HCT116 (cell line): ENCODE measurements at regions not wholly inside any gene's neighbourhood (a gene's known extent, or its start where the extent isn't known, plus 50 kb on each side); places are given as distances from the start of the nearest gene placed in this dataset.

ENCODE experiments used
- ATAC-seq: fragments of 200-7000 bp; cut with Tn5 transposase; 2 replicates; pipeline ENCODE4 v1.9.1; 2020; ENCODE audit warnings: mild to moderate bottlenecking, moderate library complexity
- BruUV-seq: library from RNA; stranded (reverse); fragments of 400-500 nt; replicated peaks from 2 replicates; lab custom pipeline; 2021; lab: Mats Ljungman, UMichigan
- CTCF ChIA-PET: fragments of 300-600 bp; sonication (Branson Sonifier 250); formaldehyde crosslinking; loops from one replicate; lab custom pipeline; 2021; ENCODE audit warnings: antibody characterized with exemption; lab: Charles Lee
- POLR2A ChIA-PET: fragments of 300-600, 350-600 bp; sonication (Branson Sonifier 250); formaldehyde crosslinking; loops from one replicate; lab custom pipeline; 2021; ENCODE audit warnings: antibody characterized with exemption; lab: Charles Lee
- RAD21 ChIA-PET, 2 experiments: fragments of 300-600 bp; sonication (Branson Sonifier 250); formaldehyde crosslinking; loops; one replicate each; lab custom pipeline; 2023; ENCODE audit warnings: low total read pairs in 2 of 2; ENCODE audit not compliant: uncharacterized antibody in 2 of 2, unreplicated experiment in 2 of 2, low non-redundant PET in 1 of 2; lab: Charles Lee
- DNase-seq: peaks from one replicate; pipeline ENCODE4 v3.0.0-alpha.2; 2010; ENCODE audit warnings: low read depth, low spot score
- H2AFZ ChIP-seq: fragments of 200-600 bp; shearing (Covaris generic), sonication (generic); 2 replicates; pipeline ENCODE4 v1.6.1; 2017; ENCODE audit warnings: low read depth, mixed run types, mixed read lengths, antibody characterized with exemption, low read length; ENCODE audit not compliant: poor library complexity, severe bottlenecking
- H3K27ac ChIP-seq: 2 replicates; pipeline ENCODE4 v1.5.1; 2012; ENCODE audit warnings: low read depth, low read length
- H3K27me3 ChIP-seq: fragments of 200-600 bp; sonication (generic); 2 replicates; pipeline ENCODE4 v1.6.1; 2016; ENCODE audit warnings: mixed run types, low read length, mixed read lengths; ENCODE audit not compliant: insufficient read depth
- H3K36me3 ChIP-seq, 2 experiments: fragments of 200-500 bp in 1 of 2; fragments of 200-600 bp in 1 of 2; sonication (Bioruptor generic) in 1 of 2; sonication (generic) in 1 of 2; 2 replicates each; pipeline versions ENCODE4 v1.5.1 to v1.6.1; 2014 to 2016; ENCODE audit warnings: low read length in 2 of 2, inconsistent platforms in 1 of 2, mixed read lengths in 1 of 2, mixed run types in 1 of 2; ENCODE audit not compliant: insufficient read depth in 2 of 2, control insufficient read depth in 1 of 2
- H3K4me1 ChIP-seq, 2 experiments: fragments of 200-600 bp in 1 of 2; sonication (generic) in 1 of 2; 2 replicates each; pipeline versions ENCODE4 v1.5.1 to v1.6.1; 2012 to 2017; ENCODE audit warnings: low read length in 2 of 2, inconsistent platforms in 1 of 2, mild to moderate bottlenecking in 1 of 2, mixed read lengths in 1 of 2, mixed run types in 1 of 2, moderate library complexity in 1 of 2; ENCODE audit not compliant: insufficient read depth in 2 of 2, control insufficient read depth in 1 of 2
- H3K4me2 ChIP-seq: fragments of 200-600 bp; sonication (generic); 2 replicates; pipeline ENCODE4 v1.6.1; 2017; ENCODE audit warnings: mixed run types, low read length, mixed read lengths
- H3K4me3 ChIP-seq, 2 experiments: fragments of 200-600 bp in 1 of 2; sonication (generic) in 1 of 2; replicated peaks in 1 of 2; 2 replicates each; pipeline ENCODE4 v1.5.1; 2011 to 2016; ENCODE audit warnings: low read length in 2 of 2, control low read depth in 1 of 2, low read depth in 1 of 2, mild to moderate bottlenecking in 1 of 2, mixed read lengths in 1 of 2, mixed run types in 1 of 2
- H3K79me2 ChIP-seq: fragments of 200-600 bp; sonication (generic); 2 replicates; pipeline ENCODE4 v1.6.1; 2017; ENCODE audit warnings: mild to moderate bottlenecking, mixed run types, low read length, moderate library complexity, mixed read lengths; ENCODE audit not compliant: insufficient read depth
- H3K9ac ChIP-seq: fragments of 200-600 bp; sonication (generic); 2 replicates; pipeline ENCODE4 v1.6.1; 2016; ENCODE audit warnings: low read length, mixed read lengths
- H3K9me2 ChIP-seq: fragments of 200-600 bp; sonication (generic), shearing (Covaris generic); 2 replicates; pipeline ENCODE4 v1.6.1; 2017; ENCODE audit warnings: mixed run types, mild to moderate bottlenecking, moderate library complexity; ENCODE audit not compliant: insufficient read depth
- H3K9me3 ChIP-seq, 2 experiments: fragments of 200-500 bp in 1 of 2; fragments of 200-600 bp in 1 of 2; sonication (Bioruptor generic) in 1 of 2; sonication (generic) in 1 of 2; 2 replicates each; pipeline ENCODE4 v1.6.1; 2014 to 2017; ENCODE audit warnings: low read length in 2 of 2, mixed read lengths in 2 of 2, inconsistent platforms in 1 of 2, low read depth in 1 of 2, mild to moderate bottlenecking in 1 of 2, mixed run types in 1 of 2, moderate library complexity in 1 of 2; ENCODE audit not compliant: control insufficient read depth in 1 of 2, insufficient read depth in 1 of 2
- H4K20me1 ChIP-seq: fragments of 200-600 bp; sonication (generic), shearing (Covaris generic); 2 replicates; pipeline ENCODE4 v1.6.1; 2017; ENCODE audit warnings: mixed run types, mild to moderate bottlenecking, moderate library complexity; ENCODE audit not compliant: insufficient read depth
- ATF3 ChIP-seq: IDR thresholded peaks from 2 replicates; pipeline ENCODE4 v1.6.1; 2012
- CBX3 ChIP-seq: IDR thresholded peaks from 2 replicates; pipeline ENCODE4 v1.6.1; 2012; ENCODE audit warnings: low read depth
- CTCF ChIP-seq, 3 experiments: fragments of 200-600 bp in 1 of 3; sonication (generic) in 1 of 3; IDR thresholded peaks in 2 of 3; conservative IDR thresholded peaks in 1 of 3; 2 replicates each; pipeline ENCODE4 v1.5.1; 2012 to 2017; ENCODE audit warnings: low read depth in 2 of 3, low read length in 2 of 3, antibody characterized with exemption in 1 of 3, borderline replicate concordance in 1 of 3, control low read depth in 1 of 3, mild to moderate bottlenecking in 1 of 3, mixed read lengths in 1 of 3, mixed run types in 1 of 3, moderate library complexity in 1 of 3; ENCODE audit not compliant: insufficient read depth in 1 of 3
- EGR1 ChIP-seq: IDR thresholded peaks from 2 replicates; pipeline ENCODE4 v1.6.1; 2012; ENCODE audit warnings: low read depth
- ELF1 ChIP-seq: IDR thresholded peaks from 2 replicates; pipeline ENCODE4 v1.6.1; 2012; ENCODE audit warnings: low read depth, borderline replicate concordance
- FOSL1 ChIP-seq: IDR thresholded peaks from 2 replicates; pipeline ENCODE4 v1.6.1; 2012; ENCODE audit warnings: low read depth
- JUND ChIP-seq: IDR thresholded peaks from 2 replicates; pipeline ENCODE4 v1.6.1; 2012
- MAX ChIP-seq: IDR thresholded peaks from 2 replicates; pipeline ENCODE4 v1.6.1; 2012
- POLR2A ChIP-seq: IDR thresholded peaks from 2 replicates; pipeline ENCODE4 v1.7.0; 2011; ENCODE audit warnings: borderline replicate concordance; ENCODE audit not compliant: insufficient read depth, insufficient read length; ENCODE audit errors: extremely low read depth
- POLR2AphosphoS5 ChIP-seq: IDR thresholded peaks from 2 replicates; pipeline ENCODE4 v1.6.1; 2011; ENCODE audit warnings: mild to moderate bottlenecking, low read depth, low read length, moderate library complexity
- REST ChIP-seq: IDR thresholded peaks from 2 replicates; pipeline ENCODE4 v1.6.1; 2012; ENCODE audit warnings: low read depth
- SIN3A ChIP-seq: IDR thresholded peaks from 2 replicates; pipeline ENCODE4 v1.6.1; 2012; ENCODE audit warnings: low read depth
- SP1 ChIP-seq: IDR thresholded peaks from 2 replicates; pipeline ENCODE4 v1.6.1; 2012; ENCODE audit warnings: low read depth
- SRF ChIP-seq: IDR thresholded peaks from 2 replicates; pipeline ENCODE4 v1.6.1; 2012; ENCODE audit warnings: low read depth
- YY1 ChIP-seq: IDR thresholded peaks from 2 replicates; pipeline ENCODE4 v1.6.1; 2011; ENCODE audit warnings: low read length, low read depth, moderate library complexity, mild to moderate bottlenecking; ENCODE audit not compliant: insufficient replicate concordance; ENCODE audit errors: extremely low read depth
- ZFX ChIP-seq: fragments of 450-650 bp; IDR thresholded peaks from 2 replicates; pipeline ENCODE4 v1.6.1; 2017
- ZNF274 ChIP-seq: fragments of 200-500 bp; sonication (Bioruptor generic); IDR thresholded peaks from 2 replicates; pipeline ENCODE4 v1.6.1; 2014; ENCODE audit warnings: mild to moderate bottlenecking, low read depth, low read length, inconsistent platforms
- intact Hi-C: fragments of 100-400 bp; cut with micrococcal nuclease; formaldehyde crosslinking; loops from 2 replicates; pipeline ENCODE4 v1.10.0; 2022
- TF ChIP-seq, protein P1 (sequence below): IDR thresholded peaks from 2 replicates; pipeline ENCODE4 v1.6.1; 2011; ENCODE audit warnings: mild to moderate bottlenecking, low read length, moderate library complexity; ENCODE audit not compliant: insufficient replicate concordance; ENCODE audit errors: extremely low read depth

DNA sequence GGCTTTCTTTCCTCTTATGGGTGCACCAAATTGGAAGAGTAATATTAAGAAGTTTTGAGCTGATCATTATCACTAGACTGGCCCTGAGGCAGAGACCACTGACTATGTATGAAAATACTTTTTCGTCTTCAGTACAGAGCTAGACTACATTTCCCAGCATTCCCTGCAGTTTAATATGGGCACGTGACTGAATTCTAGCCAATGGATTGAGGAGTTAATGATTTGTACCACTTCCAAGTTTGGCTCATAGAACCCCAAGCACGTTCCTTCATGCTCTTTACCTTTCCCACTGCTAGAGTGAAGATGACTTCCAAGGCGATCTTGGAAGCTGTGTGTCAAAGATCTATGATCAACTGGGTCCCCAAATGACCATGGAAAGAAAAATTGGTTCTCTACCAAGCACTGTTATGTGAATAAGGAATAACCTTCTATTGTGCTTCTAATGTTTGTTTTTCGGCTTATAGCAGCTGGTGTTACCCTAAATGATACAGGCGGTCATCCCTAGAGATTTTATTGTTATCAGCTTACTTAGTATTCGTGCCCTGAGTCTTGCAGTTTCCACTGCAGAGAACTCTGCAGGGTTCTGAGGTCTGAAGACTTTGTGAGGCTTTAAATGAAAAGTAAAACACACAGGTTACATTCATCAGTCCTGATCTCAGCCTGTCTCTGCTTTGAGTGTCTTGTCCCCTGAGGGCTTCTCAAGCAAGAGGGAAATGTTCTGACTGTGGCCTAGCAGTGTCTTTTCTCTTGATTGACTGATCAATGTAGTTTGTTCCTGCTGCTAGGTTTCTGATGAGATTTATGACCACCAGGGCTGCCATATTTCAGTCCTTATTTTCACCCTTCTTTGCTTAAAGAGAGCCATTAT lies 486.8 kb downstream of the PDCD6IP start:
- Histone ChIP-seq H4K20me1 (no peaks in the 10 kb centered on the region), H3K4me1 (no peaks in the 10 kb centered on the region), H3K4me3 (no peak overlapping the region), H3K9me3 (no peaks in the 10 kb centered on the region), H3K9ac (no peak overlapping the region), H2AFZ (no peak overlapping the region), H3K36me3 (no peaks in the 10 kb centered on the region), H3K27me3 (no peaks in the 10 kb centered on the region), H3K9me2 (no peaks in the 10 kb centered on the region), H3K79me2 (no peaks in the 10 kb centered on the region), H3K4me2 (no peak overlapping the region), H3K27ac (no peak overlapping the region)
- CTCF ChIA-PET, result no interaction called here
- no TSS peak for BruUV-seq
- RAD21 ChIA-PET, result no interaction called here
- TF ChIP-seq POLR2A, result no peak
- TF ChIP-seq EGR1, result no peak
- TF ChIP-seq CTCF (IDR thresholded peaks at IDR 0.05 in 2 of 3, conservative IDR thresholded peaks at IDR 0.05 in 1 of 3; ENCODE audit: borderline replicate concordance in 1 of 3, insufficient read depth in 1 of 3, low read depth in 2 of 3, low read length in 2 of 3), result no peak
- no peak for TF ChIP-seq JUND
- no peak for TF ChIP-seq MAX
- TF ChIP-seq CBX3, result no peak
- TF ChIP-seq SRF, result no peak
- TF ChIP-seq YY1, result no peak
- no peak for TF ChIP-seq FOSL1
- no peak for TF ChIP-seq SIN3A
- TF ChIP-seq SP1, result no peak
- no peak for TF ChIP-seq POLR2AphosphoS5
- TF ChIP-seq REST, result no peak
- no peak for TF ChIP-seq ELF1
- TF ChIP-seq, protein P1, sequence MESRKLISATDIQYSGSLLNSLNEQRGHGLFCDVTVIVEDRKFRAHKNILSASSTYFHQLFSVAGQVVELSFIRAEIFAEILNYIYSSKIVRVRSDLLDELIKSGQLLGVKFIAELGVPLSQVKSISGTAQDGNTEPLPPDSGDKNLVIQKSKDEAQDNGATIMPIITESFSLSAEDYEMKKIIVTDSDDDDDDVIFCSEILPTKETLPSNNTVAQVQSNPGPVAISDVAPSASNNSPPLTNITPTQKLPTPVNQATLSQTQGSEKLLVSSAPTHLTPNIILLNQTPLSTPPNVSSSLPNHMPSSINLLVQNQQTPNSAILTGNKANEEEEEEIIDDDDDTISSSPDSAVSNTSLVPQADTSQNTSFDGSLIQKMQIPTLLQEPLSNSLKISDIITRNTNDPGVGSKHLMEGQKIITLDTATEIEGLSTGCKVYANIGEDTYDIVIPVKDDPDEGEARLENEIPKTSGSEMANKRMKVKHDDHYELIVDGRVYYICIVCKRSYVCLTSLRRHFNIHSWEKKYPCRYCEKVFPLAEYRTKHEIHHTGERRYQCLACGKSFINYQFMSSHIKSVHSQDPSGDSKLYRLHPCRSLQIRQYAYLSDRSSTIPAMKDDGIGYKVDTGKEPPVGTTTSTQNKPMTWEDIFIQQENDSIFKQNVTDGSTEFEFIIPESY, result no peak
- no peak for TF ChIP-seq ATF3
- TF ChIP-seq ZFX, result no peak
- no peak for TF ChIP-seq ZNF274
- DNase-seq, result no peak
- ATAC-seq, result no peak
- intact Hi-C loops, result no loop called here
- POLR2A ChIA-PET, result no interaction called here
